ENCODE measurements at regions not wholly inside any gene's neighbourhood (a gene's known extent, or its start where the extent isn't known, plus 50 kb on each side); places are given as distances from the start of the nearest gene placed in this dataset.

- no peak for TF ChIP-seq EP300 (IDR thresholded peaks at IDR 0.05)
- TF ChIP-seq CTCF (IDR thresholded peaks at IDR 0.05) = no peak
- no peak for TF ChIP-seq POLR2A (IDR thresholded peaks at IDR 0.05)
Observed at GRCh38 chr5:96611946-96612345, 50.2 kb upstream of the CAST start.

More at GRCh38 chr5:96611946-96612345, 50.2 kb upstream of the CAST start:
- H3K9me3 ChIP-seq = no peaks in the 10 kb centered on the region
- H3K27me3 ChIP-seq = no peaks in the 10 kb centered on the region
- no peak for DNase-seq (ENCODE audit: low spot score in 2 of 2)
- WGBS, 2 donors = 33 to 83% methylated on average over 2 of the region's 2 CpGs
- no peak overlapping the region for H3K4me3 ChIP-seq
- H3K4me1 ChIP-seq = peaks cover 0 to 18% (median 0%) of the 10 kb centered on the region in 4 donors
- no peak overlapping the region for H3K27ac ChIP-seq
- H3K36me3 ChIP-seq = no peaks in the 10 kb centered on the region

Data from tibial nerve (tissue), 4 donors.